Endodermal cell (in vitro differentiated cells): ENCODE measurements at regions not wholly inside any gene's neighbourhood (a gene's known extent, or its start where the extent isn't known, plus 50 kb on each side); places are given as distances from the start of the nearest gene placed in this dataset.

ENCODE experiments used
- DNase-seq: peaks from one replicate; pipeline ENCODE4 v3.0.0-alpha.2; 2017
- H3K27ac ChIP-seq: 2 replicates; pipeline ENCODE4 v1.5.1; 2013; ENCODE audit warnings: mild to moderate bottlenecking, low read depth, low read length, moderate library complexity
- H3K27me3 ChIP-seq: 2 replicates; pipeline ENCODE4 v1.6.1; 2013; ENCODE audit warnings: mild to moderate bottlenecking, low read length, moderate library complexity; ENCODE audit not compliant: insufficient read depth, control insufficient read depth, poor library complexity, severe bottlenecking
- H3K36me3 ChIP-seq: 2 replicates; pipeline ENCODE4 v1.7.0; 2013; ENCODE audit warnings: mild to moderate bottlenecking, low read length, moderate library complexity; ENCODE audit not compliant: control insufficient read depth, insufficient read depth
- H3K4me1 ChIP-seq: one replicate; pipeline ENCODE4 v1.7.0; 2013; ENCODE audit warnings: low read length; ENCODE audit not compliant: control insufficient read depth, insufficient read depth
- H3K4me3 ChIP-seq: 2 replicates; pipeline ENCODE4 v1.5.1; 2013; ENCODE audit warnings: mild to moderate bottlenecking, low read length, moderate library complexity
- H3K9ac ChIP-seq: 2 replicates; pipeline ENCODE4 v1.6.1; 2013; ENCODE audit warnings: mild to moderate bottlenecking, low read length, moderate library complexity; ENCODE audit not compliant: poor library complexity, severe bottlenecking; ENCODE audit errors: extremely low read depth
- H3K9me3 ChIP-seq: 2 replicates; pipeline ENCODE4 v1.6.1; 2013; ENCODE audit warnings: mild to moderate bottlenecking, low read length, moderate library complexity; ENCODE audit not compliant: control insufficient read depth
- H3K27ac Mint-ChIP-seq: 2 replicates; pipeline ENCODE4 v1.8.0; 2020; ENCODE audit warnings: mixed read lengths
- H3K27me3 Mint-ChIP-seq: 2 replicates; pipeline ENCODE4 v1.8.0; 2021; ENCODE audit warnings: mild to moderate bottlenecking, mixed read lengths; ENCODE audit not compliant: insufficient read depth
- H3K36me3 Mint-ChIP-seq: 2 replicates; pipeline ENCODE4 v1.8.0; 2020; ENCODE audit warnings: low read depth, mixed read lengths
- H3K4me1 Mint-ChIP-seq: 2 replicates; pipeline ENCODE4 v1.8.0; 2020; ENCODE audit warnings: mixed read lengths
- H3K4me3 Mint-ChIP-seq: 2 replicates; pipeline ENCODE4 v1.8.0; 2020; ENCODE audit warnings: mild to moderate bottlenecking, moderate library complexity, mixed read lengths
- H3K9me3 Mint-ChIP-seq: 2 replicates; pipeline ENCODE4 v1.8.0; 2020; ENCODE audit warnings: mild to moderate bottlenecking, mixed read lengths
- WGBS, 2 experiments: methylation state at CpG; one replicate each; pipeline versions ENCODE4 v1.1.5 to v1.1.7; 2013; ENCODE audit warnings: missing lambda C conversion rate in 2 of 2, mixed read lengths in 1 of 2; ENCODE audit not compliant: insufficient coverage in 1 of 2, insufficient read length in 1 of 2; 5-methylcytosine and 5-hydroxymethylcytosine counted together
- TF ChIP-seq, protein P1 (sequence below): fragments of 200-600 bp; sonication (generic); conservative IDR thresholded peaks from 2 replicates; pipeline ENCODE4 v1.5.0; 2021; ENCODE audit warnings: antibody characterized with exemption, mild to moderate bottlenecking

DNA sequence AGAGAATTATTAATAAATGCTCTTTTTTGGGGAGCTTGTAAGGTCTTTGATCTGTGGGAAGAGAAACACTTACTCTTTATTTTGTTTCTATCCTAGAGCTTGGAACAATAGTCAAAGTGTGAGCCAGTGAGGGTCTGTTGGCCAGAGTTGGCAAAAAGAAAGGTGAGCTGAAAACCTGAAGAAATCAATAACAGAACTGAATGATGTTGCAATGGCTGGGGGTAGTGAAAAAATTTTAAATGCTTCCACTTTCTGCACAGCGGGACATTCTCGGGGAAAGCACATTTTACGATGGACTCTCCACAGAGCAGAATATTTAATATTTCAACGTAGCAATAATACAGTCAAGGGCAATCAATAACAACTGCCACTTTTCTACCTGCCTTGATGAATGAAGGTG, 78.9 kb downstream of the SKA1 start:
- H3K27ac ChIP-seq, result no peak overlapping the region
- 92 to 93% methylated on average over 3 to 4 of the region's 4 CpGs for WGBS, 2 experiments

DNA sequence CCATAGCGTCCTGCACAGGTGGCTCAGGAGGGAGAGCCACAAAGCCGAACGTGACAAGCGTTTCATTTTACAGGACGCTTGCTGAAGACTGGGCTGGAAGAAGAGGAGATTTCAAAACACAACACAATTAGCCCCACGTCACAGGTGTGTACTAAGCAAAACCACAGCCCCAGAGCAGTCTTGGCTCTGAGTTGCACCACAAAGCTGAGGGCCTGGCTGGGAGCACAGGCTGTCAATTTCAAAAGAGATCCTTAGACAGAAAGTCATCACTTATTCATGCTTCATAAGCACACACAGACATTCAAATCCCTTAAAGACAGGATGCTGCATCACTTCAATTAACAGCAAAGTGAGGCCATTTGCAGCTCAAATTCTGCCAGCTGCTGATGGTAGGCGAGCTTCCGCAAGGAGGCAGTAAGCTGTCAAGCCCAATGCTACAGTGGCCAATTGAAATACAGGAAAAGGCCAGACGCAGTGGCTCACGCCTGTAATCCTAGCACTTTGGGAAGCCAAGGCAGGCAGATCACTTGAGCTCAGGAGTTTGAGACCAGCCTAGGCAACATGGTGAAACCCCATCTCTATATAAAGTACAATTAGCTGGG, 79.6 kb downstream of the SKA1 start:
- Mint-ChIP-seq H3K27me3 (no peaks in the 10 kb centered on the region), H3K4me3 (no peak overlapping the region), H3K36me3 (no peaks in the 10 kb centered on the region), H3K27ac (no peak overlapping the region), H3K4me1 (peaks cover 13% of the 10 kb centered on the region), H3K9me3 (no peaks in the 10 kb centered on the region)
- 87 to 88% methylated on average over 6 to 10 of the region's 10 CpGs for WGBS, 2 experiments
- Histone ChIP-seq H3K9ac (no peak overlapping the region), H3K4me1 (no peaks in the 10 kb centered on the region), H3K27me3 (no peaks in the 10 kb centered on the region), H3K4me3 (no peak overlapping the region), H3K36me3 (no peaks in the 10 kb centered on the region), H3K9me3 (no peaks in the 10 kb centered on the region), H3K27ac (no peak overlapping the region)
- DNase-seq, result peak; percentile 74
- TF ChIP-seq, protein P1, sequence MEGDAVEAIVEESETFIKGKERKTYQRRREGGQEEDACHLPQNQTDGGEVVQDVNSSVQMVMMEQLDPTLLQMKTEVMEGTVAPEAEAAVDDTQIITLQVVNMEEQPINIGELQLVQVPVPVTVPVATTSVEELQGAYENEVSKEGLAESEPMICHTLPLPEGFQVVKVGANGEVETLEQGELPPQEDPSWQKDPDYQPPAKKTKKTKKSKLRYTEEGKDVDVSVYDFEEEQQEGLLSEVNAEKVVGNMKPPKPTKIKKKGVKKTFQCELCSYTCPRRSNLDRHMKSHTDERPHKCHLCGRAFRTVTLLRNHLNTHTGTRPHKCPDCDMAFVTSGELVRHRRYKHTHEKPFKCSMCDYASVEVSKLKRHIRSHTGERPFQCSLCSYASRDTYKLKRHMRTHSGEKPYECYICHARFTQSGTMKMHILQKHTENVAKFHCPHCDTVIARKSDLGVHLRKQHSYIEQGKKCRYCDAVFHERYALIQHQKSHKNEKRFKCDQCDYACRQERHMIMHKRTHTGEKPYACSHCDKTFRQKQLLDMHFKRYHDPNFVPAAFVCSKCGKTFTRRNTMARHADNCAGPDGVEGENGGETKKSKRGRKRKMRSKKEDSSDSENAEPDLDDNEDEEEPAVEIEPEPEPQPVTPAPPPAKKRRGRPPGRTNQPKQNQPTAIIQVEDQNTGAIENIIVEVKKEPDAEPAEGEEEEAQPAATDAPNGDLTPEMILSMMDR, result peak; percentile 60

More for the DNA sequence above, 78.9 kb downstream of the SKA1 start:
- no peak for DNase-seq
- no peak overlapping the region for H3K27ac Mint-ChIP-seq
- H3K4me3 Mint-ChIP-seq, result no peak overlapping the region
- Histone ChIP-seq H3K4me1 (no peaks in the 10 kb centered on the region), H3K9ac (no peak overlapping the region), H3K36me3 (no peaks in the 10 kb centered on the region), H3K9me3 (no peaks in the 10 kb centered on the region), H3K4me3 (no peak overlapping the region), H3K27me3 (no peaks in the 10 kb centered on the region)
- H3K27me3 Mint-ChIP-seq, result no peaks in the 10 kb centered on the region
- peaks cover 13% of the 10 kb centered on the region for H3K4me1 Mint-ChIP-seq
- H3K36me3 Mint-ChIP-seq, result no peaks in the 10 kb centered on the region
- no peaks in the 10 kb centered on the region for H3K9me3 Mint-ChIP-seq
- TF ChIP-seq, protein P1, result no peak

DNA sequence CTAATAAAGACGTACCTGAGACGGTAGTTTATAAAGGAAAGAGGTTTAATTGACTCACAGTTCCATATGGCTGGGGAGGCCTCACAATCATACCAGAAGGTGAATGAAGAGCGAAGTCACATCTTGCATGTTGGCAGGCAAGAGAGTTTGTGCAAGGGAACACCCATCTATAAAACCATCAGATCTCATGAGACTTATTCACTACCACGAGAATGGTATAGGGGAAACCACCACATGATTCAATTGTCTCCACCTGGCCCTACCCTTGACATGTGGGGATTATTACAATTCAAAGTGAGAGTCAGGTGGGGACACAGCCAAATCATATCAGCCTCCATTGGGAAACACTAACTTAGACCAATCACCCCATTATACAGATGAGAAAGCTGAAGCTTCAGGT, 81.4 kb downstream of the SKA1 start:
- Mint-ChIP-seq H3K36me3 (no peaks in the 10 kb centered on the region), H3K4me1 (peaks cover 13% of the 10 kb centered on the region), H3K4me3 (no peak overlapping the region), H3K27me3 (no peaks in the 10 kb centered on the region), H3K27ac (no peak overlapping the region), H3K9me3 (no peaks in the 10 kb centered on the region)
- Histone ChIP-seq H3K9ac (no peak overlapping the region), H3K4me1 (no peaks in the 10 kb centered on the region), H3K27me3 (no peaks in the 10 kb centered on the region), H3K9me3 (no peaks in the 10 kb centered on the region), H3K27ac (no peak overlapping the region), H3K4me3 (no peak overlapping the region), H3K36me3 (no peaks in the 10 kb centered on the region)
- TF ChIP-seq, protein P1, result no peak
- 100% methylated on average over 2 to 4 of the region's 4 CpGs for WGBS, 2 experiments
- no peak for DNase-seq
